GM18867 (cell line): ENCODE measurements at regions not wholly inside any gene's neighbourhood (a gene's known extent, or its start where the extent isn't known, plus 50 kb on each side); places are given as distances from the start of the nearest gene placed in this dataset.
"Not testable (repeated sequence)": the region's sequence is repeated elsewhere in the genome, so short reads cannot be mapped to it uniquely, and the experiment has no call there.

Experiments
- ATAC-seq: cut with Tn5 transposase; IDR thresholded peaks from one replicate; pipeline ENCODE4 v1.9.1; 2021; ENCODE audit warnings: mild to moderate bottlenecking, moderate library complexity; ENCODE audit not compliant: unreplicated experiment

GRCh38 chr10:4190876-4191275, 405.9 kb upstream of the KLF6 start:
- ATAC-seq, result no peak

GRCh38 chr10:4189281-4189680, 404.3 kb upstream of the KLF6 start:
- no peak for ATAC-seq

GRCh38 chr10:4188406-4188805, 403.4 kb upstream of the KLF6 start:
- no peak for ATAC-seq

GRCh38 chr10:4186849-4187540, 402.0 kb upstream of the KLF6 start:
- ATAC-seq, result no peak

- no peak for ATAC-seq
Observed at GRCh38 chr10:4183761-4184261, 398.8 kb upstream of the KLF6 start.

GRCh38 chr10:4181621-4182049, 396.6 kb upstream of the KLF6 start:
- ATAC-seq, result no peak

- ATAC-seq, result no peak
Observed at GRCh38 chr10:4181081-4181480, 396.1 kb upstream of the KLF6 start.

- no peak for ATAC-seq
Observed at GRCh38 chr10:4177791-4178190, 392.8 kb upstream of the KLF6 start.

GRCh38 chr10:4176500-4177281, 391.7 kb upstream of the KLF6 start:
- ATAC-seq, result peak; percentile 30

GRCh38 chr10:4174197-4174596, 389.2 kb upstream of the KLF6 start:
- no peak for ATAC-seq

- ATAC-seq, result peak; percentile 86
Observed at GRCh38 chr10:4170633-4171314, 385.8 kb upstream of the KLF6 start.

GRCh38 chr10:4170181-4170580, 385.2 kb upstream of the KLF6 start:
- ATAC-seq, result no peak

- no peak for ATAC-seq
Observed at GRCh38 chr10:4169448-4169847, 384.4 kb upstream of the KLF6 start.

- ATAC-seq, result no peak
Observed at GRCh38 chr10:4167216-4167615, 382.2 kb upstream of the KLF6 start.

GRCh38 chr10:4162571-4163286, 377.7 kb upstream of the KLF6 start:
- no peak for ATAC-seq

GRCh38 chr10:4159173-4159572, 374.2 kb upstream of the KLF6 start:
- no peak for ATAC-seq

- ATAC-seq, result no peak
Observed at GRCh38 chr10:4154191-4154715, 369.2 kb upstream of the KLF6 start.

GRCh38 chr10:4151466-4151865, 366.5 kb upstream of the KLF6 start:
- no peak for ATAC-seq

- no peak for ATAC-seq
Observed at GRCh38 chr10:4150676-4151075, 365.7 kb upstream of the KLF6 start.

GRCh38 chr10:4149460-4149859, 364.5 kb upstream of the KLF6 start:
- not testable (repeated sequence) for ATAC-seq

- ATAC-seq, result no peak
Observed at GRCh38 chr10:4147245-4147644, 362.2 kb upstream of the KLF6 start.
